Kasumi-1 (cell line): ENCODE measurements at regions not wholly inside any gene's neighbourhood (a gene's known extent, or its start where the extent isn't known, plus 50 kb on each side); places are given as distances from the start of the nearest gene placed in this dataset.

ENCODE experiments used
- DNase-seq, 2 experiments: peaks; one replicate each; lab custom pipeline; 2025; lab: John Stamatoyannopoulos, UW

DNA sequence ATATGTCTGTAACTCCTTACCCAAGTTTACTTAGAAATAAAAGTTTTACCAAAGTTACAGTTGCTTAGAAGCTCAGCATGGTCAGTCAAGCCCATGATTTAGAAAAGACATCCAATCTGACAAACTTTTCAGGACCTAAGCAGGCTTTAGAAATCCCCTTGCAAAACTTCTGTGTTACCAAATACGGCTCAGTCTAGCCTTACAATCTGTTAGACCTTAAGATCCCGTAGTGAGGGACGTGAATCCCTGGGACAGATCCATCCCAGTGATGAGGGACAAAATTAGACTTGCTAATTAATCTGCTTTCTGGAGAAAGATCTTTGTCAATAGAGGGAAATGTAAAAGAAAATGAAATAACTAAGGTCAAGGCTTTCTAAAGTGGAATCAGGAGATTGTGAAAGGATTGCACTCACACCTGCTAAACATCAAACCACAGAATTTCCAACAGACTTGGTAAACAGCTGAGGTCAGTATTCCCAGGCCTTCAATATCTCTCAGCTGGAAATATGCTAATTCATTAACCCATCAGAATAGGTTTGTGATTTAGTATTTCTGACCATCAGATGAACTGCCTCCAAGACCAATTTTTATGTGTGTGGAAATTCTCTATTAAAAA is 375.3 kb downstream of the DUSP10 start:
- DNase-seq = no peak

DNA sequence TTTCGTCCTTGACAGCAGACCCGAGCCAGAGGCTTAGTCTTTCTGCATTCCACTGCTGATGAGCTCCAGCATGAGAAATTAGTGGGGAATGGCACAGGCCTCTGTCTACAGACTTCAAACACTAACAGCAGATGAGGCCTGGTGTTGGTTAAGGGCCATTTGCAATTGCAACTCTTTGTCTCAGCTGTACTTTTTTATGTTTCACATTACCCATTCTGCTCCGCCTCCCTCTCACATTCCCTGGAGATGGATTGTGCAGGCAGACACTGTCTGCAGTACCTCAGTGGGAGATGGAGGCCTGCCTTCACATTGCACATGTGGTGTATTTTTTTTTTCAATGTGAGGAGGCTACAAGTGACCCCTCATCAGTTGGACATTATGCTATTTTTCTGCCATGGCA is 370.2 kb downstream of the DUSP10 start:
- no peak for DNase-seq

DNA sequence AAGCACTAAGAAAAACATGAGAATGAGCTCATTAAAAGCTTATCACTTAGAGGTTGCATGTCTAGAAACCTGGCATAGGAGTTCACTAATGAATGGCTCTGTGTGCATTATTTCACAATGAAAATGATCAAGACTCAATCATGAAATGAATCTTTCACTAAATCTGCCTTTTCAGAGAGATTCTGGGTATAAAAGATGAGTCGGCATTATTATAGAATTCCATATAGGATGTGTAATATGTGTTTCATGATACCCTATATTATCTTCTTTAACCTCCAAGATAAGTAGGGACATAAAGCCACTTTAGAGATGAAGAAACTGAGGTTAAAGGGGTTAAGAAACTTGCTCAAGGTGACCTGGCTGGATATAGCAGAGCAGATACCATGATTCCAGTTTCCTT is 368.1 kb downstream of the DUSP10 start:
- no peak for DNase-seq

DNA sequence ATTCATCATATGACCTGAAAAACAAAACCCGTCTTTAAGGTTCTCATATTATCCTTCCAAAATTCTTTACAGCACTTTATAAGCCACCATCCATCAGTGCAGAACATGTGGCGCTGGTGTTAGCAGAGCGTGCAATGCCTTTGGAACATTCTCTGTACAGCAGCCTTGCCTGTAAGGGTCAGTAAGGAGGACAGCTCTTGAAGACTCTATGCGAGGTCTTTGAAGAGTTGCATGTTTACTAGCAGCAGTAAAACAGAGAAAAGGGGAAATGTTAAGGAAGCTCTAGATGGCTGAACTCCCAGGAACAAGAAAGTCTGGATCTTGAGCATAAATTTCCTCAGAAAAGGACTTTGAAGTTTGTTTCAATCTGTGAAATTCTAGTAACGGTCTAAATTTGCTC is 365.6 kb downstream of the DUSP10 start:
- DNase-seq = no peak

DNA sequence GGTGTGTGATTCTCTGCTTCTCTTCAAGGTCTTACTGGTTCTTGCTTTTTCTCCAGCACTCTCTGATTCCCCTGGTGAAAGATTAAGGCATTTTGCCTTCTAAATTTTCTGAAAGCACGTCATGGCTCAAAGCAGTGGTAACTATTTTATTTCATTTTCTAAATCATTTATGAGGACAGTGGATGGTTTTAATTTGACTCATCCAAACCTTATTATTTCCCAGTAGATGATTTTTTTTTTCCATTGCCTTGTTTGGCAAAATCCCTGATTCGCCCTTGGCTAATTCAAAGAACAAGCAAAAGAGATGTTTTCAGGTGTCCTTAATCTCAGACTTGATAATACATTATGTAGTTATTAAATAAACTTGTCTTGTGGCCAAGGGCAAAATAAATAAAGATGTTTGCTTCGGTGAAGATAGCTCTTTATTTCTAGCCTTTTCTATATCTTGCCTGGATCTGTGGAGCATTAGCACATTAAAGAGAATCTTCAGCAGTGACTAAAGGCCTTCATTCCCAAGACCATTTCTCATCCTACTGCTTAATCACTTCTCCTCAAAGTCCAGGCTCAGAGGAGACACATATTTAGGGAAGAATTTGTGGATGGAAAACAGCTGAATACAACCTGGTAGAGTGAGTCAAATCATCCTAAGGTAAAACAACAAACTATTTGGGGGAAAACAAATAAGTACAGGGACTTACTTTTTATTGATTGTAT is 359.8 kb downstream of the DUSP10 start:
- DNase-seq = no peak

DNA sequence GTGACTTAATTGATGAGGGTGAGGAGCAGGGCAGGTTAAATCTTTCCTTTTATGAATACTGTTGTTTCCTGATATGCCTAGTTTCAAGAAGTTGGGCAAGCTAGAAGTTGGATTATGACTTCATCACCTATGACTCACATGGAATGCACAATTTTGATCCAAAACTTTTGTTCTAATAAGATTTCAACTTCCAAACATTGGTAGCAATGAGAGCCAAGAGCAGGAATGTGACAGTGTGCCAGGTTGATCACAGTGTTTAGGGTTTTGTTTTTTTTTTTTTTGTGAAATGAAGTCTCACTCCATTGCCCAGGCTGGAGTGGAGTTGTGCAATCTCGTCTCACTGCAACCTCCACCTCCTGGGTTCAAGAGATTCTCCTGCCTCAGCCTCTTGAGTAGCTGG is 349.4 kb downstream of the DUSP10 start:
- no peak for DNase-seq

DNA sequence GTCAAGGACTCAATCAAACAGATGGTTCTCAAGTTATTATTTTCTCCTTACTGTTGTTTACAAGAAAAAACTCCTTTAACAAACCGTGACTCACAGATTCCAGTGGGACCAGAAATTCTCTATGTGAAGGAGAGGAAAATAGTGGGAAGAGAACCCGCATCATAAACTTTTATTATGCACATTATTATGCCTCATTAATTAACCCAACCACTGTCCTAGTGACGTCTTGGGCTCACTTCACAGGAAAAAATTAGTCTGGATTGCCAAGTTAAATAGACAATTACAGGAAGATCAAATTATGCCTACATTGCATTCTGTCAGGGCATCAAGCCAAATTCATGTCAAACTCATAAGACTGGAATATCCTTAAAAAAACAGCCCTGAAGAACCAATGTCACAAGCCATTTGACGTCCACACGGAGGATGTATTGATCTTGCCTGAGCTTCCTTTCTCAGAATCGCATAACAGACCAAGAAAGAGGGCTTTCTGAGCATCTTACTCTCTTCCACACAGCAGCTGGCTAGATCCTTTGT is 347.8 kb downstream of the DUSP10 start:
- no peak for DNase-seq

DNA sequence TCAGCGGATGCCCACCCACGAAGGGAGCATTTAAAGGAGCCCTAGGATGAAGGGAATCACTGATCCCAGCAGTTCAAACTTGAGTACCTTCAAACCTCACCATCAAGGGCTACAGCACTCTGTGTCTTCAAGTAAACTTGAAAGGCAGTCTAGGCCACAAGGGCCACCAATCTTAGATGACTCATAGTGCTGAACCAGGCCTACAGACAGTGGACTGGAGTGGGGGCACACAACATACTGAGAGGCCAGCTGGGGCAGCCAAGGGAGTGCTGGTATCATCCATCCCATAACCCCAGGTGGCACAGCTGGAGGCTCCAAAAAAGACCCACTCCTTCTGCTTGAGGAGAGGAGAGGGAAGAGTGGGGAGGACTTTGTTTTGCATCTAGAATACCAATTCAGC is 345.4 kb downstream of the DUSP10 start:
- no peak for DNase-seq

DNA sequence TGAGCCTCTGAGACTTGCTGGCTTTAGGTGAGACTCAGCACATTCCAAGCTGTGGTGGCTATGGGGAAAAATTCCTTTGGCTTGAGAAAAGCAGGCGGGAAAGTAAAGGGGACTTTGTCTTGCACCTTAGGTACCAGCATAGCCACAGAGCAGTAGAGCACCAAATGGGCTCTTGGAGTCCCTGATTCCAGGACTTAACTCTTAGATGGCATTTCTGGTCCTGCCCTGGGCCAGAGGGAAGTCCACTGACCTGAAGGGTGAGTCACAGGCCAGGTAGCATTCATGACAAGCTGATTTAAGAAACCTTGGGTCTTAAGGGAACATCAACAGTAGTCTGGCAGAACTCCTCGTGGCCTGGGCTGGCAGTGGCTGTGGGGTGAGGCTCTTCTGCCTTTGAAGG is 344.7 kb downstream of the DUSP10 start:
- no peak for DNase-seq

DNA sequence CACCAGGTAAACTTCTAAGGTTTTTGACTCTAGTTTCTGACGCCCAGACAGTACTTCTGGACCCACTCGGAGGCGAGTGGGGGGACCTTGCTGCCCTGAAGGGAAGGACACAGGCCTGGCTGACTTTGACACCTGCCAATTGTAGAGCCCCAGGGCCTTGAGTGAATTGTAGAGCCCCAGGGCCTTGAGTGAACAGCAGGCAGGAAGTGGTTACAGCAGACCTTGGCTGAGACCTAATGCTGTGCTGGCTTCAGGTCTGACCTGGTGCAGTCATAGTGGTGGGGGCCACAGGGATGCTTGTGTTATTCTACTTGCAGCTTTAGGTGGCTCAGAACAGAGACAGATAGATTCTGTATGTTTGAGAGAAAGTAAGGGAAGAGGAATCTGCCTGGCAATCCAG is 344.3 kb downstream of the DUSP10 start:
- DNase-seq = no peak

DNA sequence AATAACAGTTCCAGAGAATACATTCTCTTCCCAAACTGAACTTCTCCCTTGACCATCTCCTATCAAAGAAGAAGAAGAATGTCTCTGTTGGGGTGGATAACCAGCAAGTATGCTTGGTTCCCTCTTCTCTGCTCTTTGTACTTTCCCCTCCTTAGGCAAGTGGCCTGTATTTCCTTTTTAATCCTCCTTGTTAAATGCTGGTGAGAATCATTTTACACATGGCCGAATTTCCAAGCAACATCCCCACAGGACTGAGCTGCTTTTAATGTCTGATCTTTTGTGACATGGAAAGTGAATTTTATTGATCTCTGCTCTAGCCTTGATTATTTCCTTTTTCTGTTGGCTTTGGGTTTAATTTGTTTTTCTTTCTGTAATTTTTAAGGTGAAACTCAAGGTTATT is 336.7 kb downstream of the DUSP10 start:
- no peak for DNase-seq

DNA sequence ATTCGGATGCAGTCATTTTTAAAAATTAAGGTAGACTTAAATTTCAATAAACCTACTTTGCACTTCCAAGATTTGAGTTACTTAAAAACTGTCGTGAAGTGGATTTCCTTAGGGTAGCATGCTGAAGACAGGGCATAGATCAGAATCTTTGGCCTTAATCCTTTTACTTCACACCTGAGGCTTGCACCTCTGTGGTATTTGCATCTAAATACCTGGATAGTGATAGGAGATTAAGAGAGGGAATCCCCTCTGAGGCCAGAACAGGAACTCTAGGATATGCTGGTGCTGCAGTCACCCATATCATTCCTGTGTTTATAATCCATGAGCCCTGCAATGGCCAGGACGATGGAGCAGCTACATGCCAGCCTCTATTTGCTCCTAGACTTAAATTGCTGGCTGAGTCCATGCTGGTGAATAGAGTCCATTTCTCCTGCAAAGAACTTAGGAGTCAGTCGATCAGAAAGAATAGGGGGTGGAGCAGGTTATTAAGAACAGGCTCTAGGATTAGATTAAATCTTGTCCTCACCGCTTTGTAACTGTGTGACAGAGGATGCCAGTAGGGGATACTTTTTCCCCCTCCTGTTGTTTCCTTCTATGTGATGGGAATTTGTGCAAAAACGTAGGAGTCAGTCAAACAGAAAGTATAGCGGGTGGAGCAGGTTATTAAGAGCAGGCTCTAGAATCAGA is 333.6 kb downstream of the DUSP10 start:
- DNase-seq = no peak

DNA sequence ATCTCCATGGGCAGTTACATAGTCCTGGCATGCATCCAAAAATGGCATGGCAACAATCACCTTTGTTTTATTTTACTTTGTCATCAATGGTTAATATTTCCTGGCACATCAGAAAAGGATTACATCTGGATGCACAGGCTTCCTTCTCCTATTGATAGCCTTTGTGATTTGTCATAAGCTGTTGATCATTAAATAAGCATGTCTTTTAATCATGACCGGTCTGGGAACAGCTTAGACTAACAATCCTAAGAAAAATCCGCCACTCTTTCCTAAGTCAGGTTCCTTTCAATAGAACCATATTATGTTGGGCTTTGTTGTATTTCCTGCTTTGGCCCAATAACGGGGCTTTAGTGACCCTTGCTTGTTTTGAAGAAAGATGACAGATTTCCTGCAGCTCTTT is 330.6 kb downstream of the DUSP10 start:
- no peak for DNase-seq

DNA sequence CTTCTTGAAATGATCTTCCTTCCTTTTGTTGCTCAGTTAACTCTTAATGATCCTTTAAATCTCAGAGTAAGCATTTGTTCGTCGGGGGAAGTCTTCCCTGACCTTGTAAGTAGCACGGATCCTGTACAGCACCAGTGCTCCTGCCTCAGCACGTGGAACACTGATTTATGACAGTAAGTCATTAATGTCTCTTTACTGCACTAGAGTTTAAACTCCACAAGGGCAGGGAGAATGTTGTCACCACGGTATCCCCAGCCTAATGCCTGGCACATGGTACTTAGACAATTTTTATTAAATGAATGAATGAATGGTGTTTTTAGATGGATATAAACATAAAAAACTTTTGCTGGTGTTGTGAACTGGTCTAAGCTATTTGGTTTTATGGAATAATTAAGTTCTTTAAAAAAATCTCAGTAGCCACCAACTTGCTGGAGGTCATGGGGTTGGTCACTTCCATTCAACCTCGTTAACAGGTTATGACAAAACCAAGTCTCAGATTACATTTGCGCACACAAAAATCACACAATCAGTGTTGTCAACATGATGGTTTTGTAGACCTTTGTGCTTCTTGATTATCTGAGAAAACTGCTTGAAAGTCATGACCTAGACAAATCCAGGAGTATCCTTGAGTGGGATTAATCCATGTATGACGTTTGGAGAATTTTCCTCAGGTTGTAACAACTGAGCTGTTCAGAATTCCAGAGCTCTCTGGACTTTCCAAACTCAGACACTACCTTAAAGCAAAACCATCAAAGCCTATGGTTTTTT is 326.9 kb downstream of the DUSP10 start:
- DNase-seq = no peak

DNA sequence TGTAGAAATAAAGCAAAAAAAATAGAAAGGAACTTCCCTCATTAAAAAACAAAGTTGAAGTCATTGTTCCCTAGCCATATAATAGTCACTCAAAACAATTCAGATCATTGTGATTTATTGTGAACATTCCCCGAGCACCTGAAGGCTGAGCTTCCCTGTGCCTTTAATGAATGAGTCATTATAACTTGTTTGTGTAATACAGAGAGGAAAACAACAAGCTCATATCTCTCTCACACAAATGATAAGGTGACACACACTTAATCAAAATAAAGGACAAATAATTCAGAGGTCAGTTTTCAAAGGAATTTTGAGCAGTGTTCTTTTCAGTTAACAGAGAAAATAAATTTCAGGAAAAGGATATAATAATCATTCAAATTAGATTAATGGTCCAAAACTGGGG is 326.2 kb downstream of the DUSP10 start:
- DNase-seq = no peak

DNA sequence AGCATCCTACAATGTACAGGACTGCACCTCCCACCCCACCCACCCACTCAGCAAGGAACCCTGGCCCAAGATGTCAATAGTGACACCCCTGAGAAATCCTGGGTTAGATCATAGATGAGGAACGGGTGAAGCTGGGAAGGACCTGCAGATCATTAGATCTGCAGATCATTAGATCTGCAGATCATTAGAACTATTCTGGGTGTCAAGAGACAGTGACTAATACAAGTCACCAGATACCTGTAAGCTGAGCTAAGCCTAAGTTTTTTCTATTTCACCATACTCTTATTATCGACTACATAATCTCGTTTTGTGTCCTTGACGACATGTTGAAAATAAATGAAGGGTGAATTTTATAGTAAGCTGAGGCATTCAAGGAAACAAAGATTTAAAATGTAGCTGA is 325.7 kb downstream of the DUSP10 start:
- DNase-seq = no peak

DNA sequence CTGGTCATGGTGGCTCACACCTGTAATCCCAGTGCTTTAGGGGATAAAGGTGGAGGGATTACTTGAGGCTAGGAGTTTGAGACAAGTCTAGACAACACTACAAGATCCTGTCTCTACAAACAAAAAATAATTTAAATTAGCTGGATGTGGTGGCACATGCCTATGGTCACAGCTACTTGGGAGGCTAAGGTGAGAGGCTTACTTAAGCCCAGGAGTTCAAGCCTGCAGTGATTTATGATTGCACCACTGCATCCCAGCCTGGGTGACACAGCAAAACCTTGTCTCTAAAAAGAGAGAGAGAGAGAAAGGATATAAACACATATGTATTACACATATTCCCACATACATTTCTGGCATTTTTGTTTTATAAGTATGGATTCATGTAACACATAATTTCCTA is 325.2 kb downstream of the DUSP10 start:
- DNase-seq = no peak

DNA sequence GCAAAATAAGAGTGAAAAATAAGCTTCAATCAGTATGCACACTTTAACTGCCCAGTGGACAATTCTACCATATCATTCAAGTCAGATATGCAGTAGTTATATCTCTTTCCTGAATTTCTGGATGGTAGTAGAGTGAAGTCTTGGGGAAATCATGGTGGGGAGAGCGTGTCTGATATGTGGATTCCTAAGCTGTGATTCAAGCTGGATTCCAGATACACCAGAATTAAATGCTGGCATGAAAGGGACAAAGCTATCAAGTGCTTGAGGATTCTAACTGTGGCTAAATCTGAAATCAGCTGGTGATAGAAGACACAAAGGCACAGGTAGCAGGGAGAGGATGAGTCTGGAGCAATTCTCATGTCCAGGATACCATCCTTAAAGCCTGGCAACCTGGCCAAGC is 323.5 kb downstream of the DUSP10 start:
- no peak for DNase-seq

DNA sequence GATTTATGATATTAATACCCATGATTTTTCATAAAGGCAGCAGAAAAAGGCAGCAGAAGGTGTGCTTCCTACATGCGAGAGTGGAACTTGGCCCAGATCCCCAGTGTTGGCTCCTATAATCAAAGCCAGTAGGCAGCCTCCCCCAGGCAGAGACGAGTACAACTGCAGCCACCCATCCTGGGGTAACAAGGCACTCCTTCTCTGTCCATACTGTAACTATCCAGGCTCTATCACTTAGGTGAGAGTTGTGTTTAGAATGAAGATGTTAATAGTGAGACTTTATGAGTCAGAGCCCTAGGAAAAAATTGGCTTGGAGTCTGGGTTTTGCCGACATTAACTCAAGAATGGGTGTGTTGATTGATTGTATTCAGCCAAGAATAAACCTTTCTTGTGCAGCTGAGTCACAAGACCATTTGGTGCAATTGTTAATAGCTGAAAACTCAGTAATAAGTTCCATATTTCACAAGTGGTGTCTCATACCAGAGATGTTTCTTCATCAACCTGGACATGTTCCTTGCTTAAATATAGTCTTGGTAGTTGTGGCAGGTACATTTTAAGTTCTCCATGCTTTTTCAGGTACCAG is 322.3 kb downstream of the DUSP10 start:
- no peak for DNase-seq

DNA sequence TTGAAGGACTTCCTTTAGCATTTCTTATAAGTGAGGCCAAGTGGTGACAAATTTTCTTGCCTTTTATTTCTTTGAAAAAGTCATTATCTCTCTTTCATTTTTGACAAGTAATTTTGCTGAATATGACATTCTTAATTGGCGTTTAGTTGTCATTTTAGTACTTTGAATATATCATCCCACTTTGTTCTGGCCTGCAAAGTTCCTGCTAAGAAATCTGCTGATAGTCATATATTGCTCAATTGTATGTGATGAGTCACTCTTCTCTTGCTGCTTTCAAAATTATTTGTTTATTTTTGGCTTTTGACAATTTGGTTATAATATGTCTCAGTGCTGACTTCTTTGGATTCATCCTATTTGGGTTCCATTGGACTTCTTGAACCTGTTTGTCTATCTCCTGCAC is 312.6 kb downstream of the DUSP10 start:
- DNase-seq = no peak

DNA sequence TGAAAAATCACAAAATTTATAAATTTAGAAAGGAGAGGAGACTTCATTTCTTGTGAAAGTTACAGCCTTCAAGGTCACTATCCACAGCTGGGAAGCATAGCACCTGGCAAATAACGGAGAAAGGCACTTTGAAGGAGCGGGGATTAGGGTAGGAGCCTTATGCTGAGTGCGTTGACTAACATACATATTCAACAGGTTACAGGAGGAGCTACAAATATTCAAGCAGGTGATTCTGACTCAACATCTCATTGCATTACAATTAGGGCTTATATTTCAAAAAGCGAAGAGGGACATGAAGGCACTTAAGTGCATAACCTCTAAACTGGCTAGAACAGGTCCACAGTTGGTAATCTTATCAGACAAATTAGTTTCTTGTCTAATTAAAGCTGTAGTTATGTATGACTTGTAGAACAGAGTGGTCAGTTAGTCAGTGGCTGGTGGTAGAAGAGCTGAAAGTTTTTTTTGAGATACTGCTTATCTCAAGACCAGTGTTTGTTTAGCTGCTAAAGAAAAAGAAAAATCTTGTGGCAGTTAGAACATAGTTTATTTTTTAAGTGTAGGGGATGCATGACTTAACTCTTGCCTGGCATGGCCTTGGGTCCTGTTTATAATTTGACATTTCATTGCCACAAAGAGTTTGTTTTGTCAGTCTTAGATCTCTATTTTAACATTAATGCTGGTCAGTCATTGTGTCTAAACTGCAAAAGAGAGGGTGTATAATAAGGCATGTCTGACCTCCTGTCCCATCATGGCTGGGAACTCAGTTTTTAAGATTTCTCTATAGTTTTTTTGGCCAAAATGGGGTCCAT is 311.5 kb downstream of the DUSP10 start:
- no peak for DNase-seq
